ENCODE measurements at regions not wholly inside any gene's neighbourhood (a gene's known extent, or its start where the extent isn't known, plus 50 kb on each side); places are given as distances from the start of the nearest gene placed in this dataset.

DNA sequence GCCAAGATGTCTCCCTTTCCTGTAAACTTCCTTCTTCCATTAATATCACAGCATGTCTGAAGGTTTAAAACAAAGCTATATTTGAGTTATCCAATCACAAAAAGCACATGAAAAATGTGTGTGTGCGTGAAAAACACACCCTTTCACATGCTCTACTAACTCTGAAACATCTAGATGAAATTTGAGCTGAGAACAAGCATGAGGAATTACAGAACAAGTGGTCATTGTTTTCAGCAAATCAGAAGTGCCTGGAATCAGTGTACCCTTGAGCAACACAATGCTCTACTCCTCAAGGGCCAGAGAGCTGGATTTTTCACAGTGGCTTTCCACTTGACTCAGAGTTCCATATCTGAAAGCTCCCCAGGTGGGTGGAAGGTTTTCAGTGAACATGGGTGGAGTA lies 255.9 kb downstream of the PSAT1 start:
- Histone ChIP-seq H3K4ac (replicated peaks; ENCODE audit: insufficient read length, low read depth, low read length) (no peak overlapping the region), H3K9ac (replicated peaks in 1 of 4; ENCODE audit: extremely low read depth in 1 of 4, low read depth in 3 of 4, low read length in 3 of 4) (no peak overlapping the region), H2BK20ac (ENCODE audit: low read length) (no peak overlapping the region), H2BK12ac (ENCODE audit: low read depth, low read length) (no peak overlapping the region), H3K9me3 (ENCODE audit: insufficient read depth in 2 of 2, low read depth in 1 of 2, low read length in 1 of 2) (no peaks in the 10 kb centered on the region), H3K4me1 (replicated peaks in 1 of 4; ENCODE audit: control insufficient read depth in 3 of 4, insufficient read depth in 4 of 4, low read length in 3 of 4) (peaks cover 0 to 4% (median 0%) of the 10 kb centered on the region in 4 experiments; a peak in 1 of 7 replicates), H3K79me1 (ENCODE audit: low read depth, low read length) (no peaks in the 10 kb centered on the region; the same call in 1 of the 2 replicates), H2BK5ac (ENCODE audit: low read depth, low read length) (no peak overlapping the region), H2BK120ac (replicated peaks; ENCODE audit: low read depth, low read length) (no peak overlapping the region), H3K27me3 (replicated peaks in 1 of 4; ENCODE audit: control insufficient read depth in 3 of 4, extremely low read depth in 1 of 4, insufficient read depth in 3 of 4, low read length in 3 of 4) (no peaks in the 10 kb centered on the region), H3K4me3 (ENCODE audit: extremely low read depth in 1 of 4, insufficient read depth in 2 of 4, low read depth in 3 of 4, low read length in 4 of 4) (no peak overlapping the region), H4K20me1 (replicated peaks in 1 of 2; ENCODE audit: control insufficient read depth in 1 of 2, insufficient read depth in 2 of 2, low read length in 2 of 2) (no peaks in the 10 kb centered on the region), H3K23ac (ENCODE audit: insufficient read length) (no peak overlapping the region), H2AFZ (ENCODE audit: low read length) (no peak overlapping the region), H3K4me2 (ENCODE audit: insufficient read depth in 1 of 2, low read depth in 2 of 2, low read length in 2 of 2) (no peak overlapping the region), H3K79me2 (ENCODE audit: control insufficient read depth in 1 of 2, insufficient read depth in 2 of 2, low read length in 2 of 2) (no peaks in the 10 kb centered on the region), H2BK15ac (ENCODE audit: low read length) (no peak overlapping the region), H3K56ac (replicated peaks; ENCODE audit: insufficient read length, low read depth, low read length) (no peak overlapping the region), H3K18ac (ENCODE audit: extremely low read depth, low read length) (no peak overlapping the region), H3K23me2 (ENCODE audit: low read depth, low read length) (no peaks in the 10 kb centered on the region), H3K14ac (ENCODE audit: insufficient read length) (no peak overlapping the region), H3K27ac (ENCODE audit: low read depth, low read length) (no peak overlapping the region), H2AK5ac (ENCODE audit: low read depth, low read length) (no peak overlapping the region), H4K5ac (ENCODE audit: insufficient read length, low read depth, low read length) (no peak overlapping the region), H3K36me3 (ENCODE audit: control insufficient read depth in 2 of 4, insufficient read depth in 4 of 4, low read length in 3 of 4) (no peaks in the 10 kb centered on the region), H4K91ac (replicated peaks; ENCODE audit: insufficient read length, low read length) (no peak overlapping the region), H4K8ac (ENCODE audit: extremely low read depth, insufficient read depth, low read length) (no peak overlapping the region)
- FAIRE-seq (no peak), DNase-seq (ENCODE audit: low read depth in 1 of 2, low spot score in 2 of 2) (no peak)
- ChIA-PET POLR2A (ENCODE audit: partially characterized antibody) (no interaction called here), CTCF (ENCODE audit: partially characterized antibody) (interaction anchor here (0.9 to 1.9 kb wide), 5 partner anchors 9 to 152 kb away, joined by 3 to 7 read pairs (median 3); no protein-coding TSS in a partner anchor)
- 78% methylated on average over 1 of the region's 1 CpG; no CpG with 5 or more reads in 1 of the 2 experiments for WGBS, 2 experiments (ENCODE audit: extremely low coverage in 1 of 2, insufficient coverage in 1 of 2, insufficient read length in 1 of 2, insufficient replicate concordance in 2 of 2, low coverage in 1 of 2, low lambda C conversion rate in 2 of 2, missing lambda C conversion rate in 1 of 2)
- no peak for TF ChIP-seq SIN3A (conservative IDR thresholded peaks at IDR 0.05 in 1 of 2, IDR thresholded peaks at IDR 0.05 in 1 of 2; ENCODE audit: low read depth in 1 of 2, low read length in 2 of 2)
- TF ChIP-seq SP4 (IDR thresholded peaks at IDR 0.05; ENCODE audit: low read length): no peak
- TF ChIP-seq BRCA1 (IDR thresholded peaks at IDR 0.05; ENCODE audit: low read depth, low read length): no peak
- no peak for TF ChIP-seq EZH2 (IDR thresholded peaks at IDR 0.05; ENCODE audit: low read depth, low read length, severe bottlenecking)
- TF ChIP-seq SUZ12 (IDR thresholded peaks at IDR 0.05; ENCODE audit: low read length): no peak
- TF ChIP-seq BCL11A (IDR thresholded peaks at IDR 0.05; ENCODE audit: low read depth in 2 of 2, low read length in 2 of 2): no peak
- TF ChIP-seq TAF1 (IDR thresholded peaks at IDR 0.05; ENCODE audit: low read depth, low read length): no peak
- no peak for TF ChIP-seq FOSL1 (IDR thresholded peaks at IDR 0.05; ENCODE audit: insufficient read depth, low read depth, low read length)
- TF ChIP-seq CREB1 (IDR thresholded peaks at IDR 0.05): no peak
- TF ChIP-seq SP1 (IDR thresholded peaks at IDR 0.05; ENCODE audit: low read depth, low read length): no peak
- TF ChIP-seq CTBP2 (IDR thresholded peaks at IDR 0.05; ENCODE audit: borderline replicate concordance, insufficient read depth, insufficient read length, low read length): no peak
- no peak for TF ChIP-seq PHF8 (conservative IDR thresholded peaks at IDR 0.05; ENCODE audit: low read depth, low read length)
- TF ChIP-seq CEBPB (IDR thresholded peaks at IDR 0.05; ENCODE audit: low read depth, low read length): no peak
- no peak for TF ChIP-seq KDM5A (IDR thresholded peaks at IDR 0.05; ENCODE audit: low read length)
- TF ChIP-seq SIX5 (IDR thresholded peaks at IDR 0.05; ENCODE audit: low read depth, low read length): no peak
- TF ChIP-seq JUN (IDR thresholded peaks at IDR 0.05; ENCODE audit: low read depth, low read length): no peak
